ENCODE measurements at regions not wholly inside any gene's neighbourhood (a gene's known extent, or its start where the extent isn't known, plus 50 kb on each side); places are given as distances from the start of the nearest gene placed in this dataset.

DNA sequence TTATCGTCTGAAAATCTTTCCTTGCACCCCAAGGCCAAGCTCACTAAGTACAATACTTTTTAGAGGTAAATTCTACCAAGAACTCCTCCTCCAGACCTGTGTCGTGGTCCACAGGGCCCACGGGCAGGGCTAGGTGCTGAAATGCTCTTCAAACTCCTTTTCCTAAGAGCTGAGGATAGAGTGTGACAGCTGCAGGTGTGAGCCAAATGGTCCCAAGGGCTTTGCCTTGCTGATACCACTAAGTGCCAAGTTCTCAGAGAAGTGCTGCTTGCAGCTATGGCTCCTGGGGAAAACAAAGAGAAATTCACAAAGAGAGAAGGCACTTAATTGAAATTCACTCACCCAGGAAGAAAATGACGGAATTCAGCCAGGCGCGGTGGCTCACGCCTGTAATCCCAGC, 868.9 kb upstream of the AUTS2 start:
- TF ChIP-seq CTCF (IDR thresholded peaks at IDR 0.05) = no peak

DNA sequence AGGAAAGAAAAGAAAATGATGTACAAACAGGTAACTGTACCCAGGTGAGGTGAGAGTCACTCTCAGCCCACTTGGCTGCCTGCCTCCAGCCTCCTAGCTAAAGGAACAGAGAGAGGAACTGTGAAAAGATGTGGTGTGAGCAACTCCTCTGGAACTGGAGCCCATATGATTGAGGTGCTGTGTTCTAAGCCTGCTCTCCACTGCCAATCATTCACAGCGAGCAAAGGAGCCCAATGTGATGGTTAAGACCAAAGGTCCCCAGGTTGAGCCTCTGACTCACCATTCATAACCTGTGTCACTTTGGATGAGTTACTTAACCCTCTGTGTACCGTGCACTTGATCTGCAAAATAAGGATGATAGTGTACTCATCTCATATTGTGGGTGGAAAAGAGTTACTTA, 868.1 kb upstream of the AUTS2 start:
- no peak for TF ChIP-seq CTCF (IDR thresholded peaks at IDR 0.05)

DNA sequence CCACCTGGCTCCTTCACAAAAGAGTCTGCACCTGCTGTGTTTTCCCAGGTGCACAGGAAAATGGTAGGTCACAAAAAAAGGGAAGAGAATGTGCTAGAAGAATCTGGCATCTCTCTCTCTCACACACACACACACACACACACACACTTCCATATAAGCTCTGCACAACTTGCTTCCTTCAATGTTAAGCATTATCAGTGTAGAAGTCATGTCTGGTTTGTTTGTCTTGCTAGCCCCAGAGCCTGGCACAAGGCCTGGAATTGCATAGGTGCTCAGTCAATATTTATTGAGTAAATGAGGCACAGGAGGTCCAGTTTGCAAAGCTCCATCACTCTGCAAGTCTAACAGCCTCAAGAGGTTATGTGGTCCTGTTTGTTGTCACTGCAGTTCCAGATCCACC, 867.3 kb upstream of the AUTS2 start:
- TF ChIP-seq CTCF (IDR thresholded peaks at IDR 0.05) = no peak

DNA sequence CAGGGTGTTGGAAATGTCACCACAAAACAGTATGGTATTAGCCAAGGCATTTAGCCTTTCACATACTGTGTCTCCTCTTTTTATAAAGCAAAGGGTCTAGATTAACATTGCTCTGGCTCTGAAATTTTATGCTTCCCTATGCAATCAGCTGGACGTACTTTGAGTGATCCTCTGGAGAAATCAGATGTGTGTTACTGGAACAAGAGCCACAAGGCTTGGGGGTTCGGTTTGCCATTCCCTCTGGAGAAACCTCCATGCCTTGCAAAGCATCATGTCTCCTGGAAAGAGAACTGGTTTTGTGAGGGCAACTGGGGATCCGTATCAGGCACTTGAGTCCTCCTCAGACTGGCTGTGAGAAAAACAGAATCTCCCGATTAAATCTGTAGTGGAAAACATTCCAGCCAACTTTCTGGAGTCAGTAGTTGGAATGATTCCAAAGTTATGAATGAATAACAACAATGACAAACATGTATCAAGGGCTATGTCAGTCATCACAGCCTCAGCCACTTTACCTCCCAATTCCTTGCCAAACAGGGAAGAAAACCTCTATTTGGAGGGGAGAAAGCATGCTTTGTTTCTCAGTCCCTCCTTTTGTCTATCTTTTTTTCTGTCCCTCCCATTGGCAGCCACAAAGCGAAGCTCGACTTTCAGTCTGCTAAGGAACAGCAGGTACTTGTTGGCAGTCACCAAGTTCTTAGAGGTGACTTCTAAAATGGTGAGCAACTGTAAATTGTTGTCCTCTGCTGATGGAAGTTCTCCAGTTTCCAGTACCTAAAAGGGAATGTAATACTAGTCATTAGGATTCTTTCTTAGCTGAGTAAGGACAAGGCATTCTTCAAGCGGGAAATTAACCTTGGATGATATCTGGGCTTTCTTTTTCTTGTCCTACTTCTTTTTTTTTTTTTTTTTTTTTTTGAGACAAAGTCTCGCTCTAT, 864.8 kb upstream of the AUTS2 start:
- TF ChIP-seq CTCF (IDR thresholded peaks at IDR 0.05) = no peak

DNA sequence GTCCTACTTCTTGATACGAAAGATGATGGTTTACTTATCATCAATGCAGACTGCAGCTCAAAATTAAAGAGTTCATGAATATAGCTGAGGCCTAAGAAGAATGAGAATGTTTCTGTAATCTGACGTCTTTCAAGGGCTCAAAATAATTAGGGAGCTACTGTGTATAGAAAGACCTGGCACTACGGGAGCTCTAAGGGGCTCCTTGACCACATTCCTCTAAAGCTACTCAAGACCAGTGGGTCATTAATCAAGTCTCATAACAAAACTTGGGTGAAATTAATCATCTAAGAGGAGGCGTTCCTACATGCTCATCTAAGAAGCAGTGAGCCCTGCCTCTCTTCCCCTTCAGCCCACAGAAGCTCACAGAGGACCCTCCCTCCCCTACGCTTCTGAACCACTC, 863.8 kb upstream of the AUTS2 start:
- no peak for TF ChIP-seq CTCF (IDR thresholded peaks at IDR 0.05)

DNA sequence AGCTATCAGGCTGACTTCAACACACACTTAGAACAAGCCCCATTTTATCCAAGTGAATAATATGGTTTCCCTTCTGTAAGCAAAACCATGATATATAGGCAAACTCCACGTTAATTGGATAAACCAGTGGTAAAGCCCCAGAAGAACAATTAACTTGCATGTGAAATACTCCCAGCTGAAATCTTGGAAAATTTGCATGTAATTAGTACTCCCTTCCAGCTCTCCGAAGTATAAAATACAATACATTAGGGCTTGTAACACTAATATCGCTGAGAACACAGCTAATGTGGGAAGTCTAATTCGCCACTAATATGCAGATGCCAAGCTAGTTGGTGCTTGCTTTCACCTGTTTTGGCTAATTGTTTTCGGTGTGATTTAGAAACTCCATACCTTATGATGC, 859.0 kb upstream of the AUTS2 start:
- TF ChIP-seq CTCF (IDR thresholded peaks at IDR 0.05) = no peak

GRCh38 chr7:68744036-68744435, 854.2 kb upstream of the AUTS2 start:
- no peak for TF ChIP-seq CTCF (IDR thresholded peaks at IDR 0.05)
